A549 (cell line): ENCODE measurements at regions not wholly inside any gene's neighbourhood (a gene's known extent, or its start where the extent isn't known, plus 50 kb on each side); places are given as distances from the start of the nearest gene placed in this dataset.

Experiments used
- ATAC-seq, 2 experiments: fragments of 200-7000 bp in 1 of 2; fragments of >200 bp in 1 of 2; cut with Nextera tagmentation in 1 of 2; cut with Tn5 transposase in 1 of 2; 3 replicates each; pipeline versions ENCODE4 v1.8.0 to v1.9.1; 2018 to 2020; ENCODE audit warnings: mild to moderate bottlenecking in 1 of 2, moderate library complexity in 1 of 2
- CTCF ChIA-PET: fragments of 300-600 bp; sonication (Branson Sonifier 250); formaldehyde crosslinking; extraction: SDS; loops from one replicate; lab custom pipeline; 2021; ENCODE audit warnings: antibody characterized with exemption, inconsistent platforms; lab: Yijun Ruan, JAX
- POLR2A ChIA-PET: fragments of 350-600 bp; formaldehyde crosslinking; extraction: SDS; loops from one replicate; lab custom pipeline; 2021; ENCODE audit warnings: antibody characterized with exemption, inconsistent platforms; lab: Yijun Ruan, JAX
- DNase-seq, 2 experiments: peaks; one replicate each; pipeline versions ENCODE4 v3.0.0 to v3.0.0-alpha.2; 2011 to 2016; ENCODE audit warnings: low read depth in 1 of 2, low spot score in 1 of 2
- FAIRE-seq: peaks from 2 replicates; lab custom pipeline; 2011; peaks lifted over from hg19 to GRCh38; lab: Jason Lieb, UNC
- H3K27ac ChIP-seq, 2 experiments: fragments of >200 bp; sonication (Bioruptor Twin); formaldehyde crosslinking; 3 replicates each; pipeline ENCODE4 v1.5.1; 2016 to 2017
- H3K4me1 ChIP-seq: fragments of >200 bp; sonication (Bioruptor Twin); formaldehyde crosslinking; 3 replicates; pipeline ENCODE4 v1.6.1; 2016
- H3K4me2 ChIP-seq: fragments of >200 bp; sonication (Bioruptor Twin); formaldehyde crosslinking; 3 replicates; pipeline ENCODE4 v1.6.1; 2016
- H3K4me3 ChIP-seq: fragments of >200 bp; sonication (Bioruptor Twin); formaldehyde crosslinking; 3 replicates; pipeline ENCODE4 v1.5.1; 2016
- H3K9me3 ChIP-seq: fragments of >200 bp; sonication (Bioruptor Twin); formaldehyde crosslinking; 3 replicates; pipeline ENCODE4 v1.6.1; 2016
- CHD2 ChIP-seq: fragments of 150-350 bp; IDR thresholded peaks from 2 replicates; pipeline ENCODE4 v1.6.1; 2014; ENCODE audit warnings: low read length; ENCODE audit not compliant: partially characterized antibody
- EP300 ChIP-seq, 2 experiments: fragments of >200 bp; sonication (Bioruptor Twin); formaldehyde crosslinking; IDR thresholded peaks; 2 replicates in 1 of 2; 3 replicates in 1 of 2; pipeline ENCODE4 v1.6.1; 2016 to 2017
- ESRRA ChIP-seq: fragments of 150-350 bp; IDR thresholded peaks from 2 replicates; pipeline ENCODE4 v1.6.1; 2014; ENCODE audit warnings: mild to moderate bottlenecking, low read length, borderline replicate concordance
- FOSB ChIP-seq: fragments of 250-450 bp; sonication (Bioruptor Pico); IDR thresholded peaks from 2 replicates; pipeline ENCODE4 v1.5.0; 2020; ENCODE audit warnings: mild to moderate bottlenecking, moderate library complexity
- FOXS1 ChIP-seq: fragments of 250-450 bp; sonication (Bioruptor Pico); IDR thresholded peaks from 2 replicates; pipeline ENCODE4 v1.5.0; 2020; ENCODE audit warnings: mild to moderate bottlenecking, moderate library complexity
- HDAC2 ChIP-seq: fragments of 200-600 bp; sonication (generic); IDR thresholded peaks from 2 replicates; pipeline ENCODE4 v1.6.1; 2016
- HOXB13 ChIP-seq: fragments of 250-450 bp; sonication (Bioruptor Pico); IDR thresholded peaks from 2 replicates; pipeline ENCODE4 v1.5.0; 2020; ENCODE audit warnings: low read depth, mild to moderate bottlenecking, moderate library complexity
- MAFK ChIP-seq: fragments of 450-650 bp; IDR thresholded peaks from 2 replicates; pipeline ENCODE4 v1.6.1; 2014; ENCODE audit not compliant: partially characterized antibody
- MAZ ChIP-seq: fragments of 150-350 bp; IDR thresholded peaks from 2 replicates; pipeline ENCODE4 v1.6.1; 2014; ENCODE audit warnings: antibody characterized with exemption, low read depth, low read length, borderline replicate concordance
- NR3C1 ChIP-seq: fragments of >200 bp; sonication (Bioruptor Twin); formaldehyde crosslinking; IDR thresholded peaks from 3 replicates; pipeline ENCODE4 v1.6.1; 2017
- RAD21 ChIP-seq, 2 experiments: fragments of >200 bp in 1 of 2; sonication (Bioruptor Twin) in 1 of 2; formaldehyde crosslinking in 1 of 2; IDR thresholded peaks in 1 of 2; conservative IDR thresholded peaks in 1 of 2; 2 replicates in 1 of 2; 3 replicates in 1 of 2; pipeline ENCODE4 v1.6.1; 2012 to 2018; ENCODE audit warnings: inconsistent platforms in 1 of 2
- TFCP2L1 ChIP-seq: fragments of 250-450 bp; sonication (Bioruptor Pico); IDR thresholded peaks from 2 replicates; pipeline ENCODE4 v1.5.0; 2021; ENCODE audit warnings: mild to moderate bottlenecking
- ZC3H11A ChIP-seq: fragments of 450-650 bp; IDR thresholded peaks from 2 replicates; pipeline ENCODE4 v1.6.1; 2014; ENCODE audit warnings: antibody characterized with exemption, mild to moderate bottlenecking
- ZFP36 ChIP-seq: fragments of 450-650 bp; IDR thresholded peaks from 2 replicates; pipeline ENCODE4 v1.6.1; 2014; ENCODE audit warnings: borderline replicate concordance; ENCODE audit not compliant: partially characterized antibody
- ZNF302 ChIP-seq: fragments of 250-450 bp; sonication (Bioruptor Pico); IDR thresholded peaks from 2 replicates; pipeline ENCODE4 v1.9.0; 2021; ENCODE audit warnings: inconsistent platforms, mild to moderate bottlenecking, moderate library complexity
- WGBS: methylation state at CpG from one replicate; pipeline ENCODE4 v1.1.6; 2017; ENCODE audit errors: missing lambda C conversion rate; 5-methylcytosine and 5-hydroxymethylcytosine counted together
- TF ChIP-seq, protein P1 (sequence below): fragments of 150-350 bp; IDR thresholded peaks from 2 replicates; pipeline ENCODE4 v1.6.1; 2014; ENCODE audit warnings: low read depth, mild to moderate bottlenecking, low read length
- TF ChIP-seq, protein P2 (sequence below): fragments of 200-600 bp; sonication (generic); IDR thresholded peaks from 2 replicates; pipeline ENCODE4 v1.6.1; 2016; ENCODE audit warnings: antibody characterized with exemption, mild to moderate bottlenecking, moderate library complexity
- TF ChIP-seq, protein P3 (sequence below): IDR thresholded peaks from 2 replicates; pipeline ENCODE4 v1.6.1; 2012

DNA sequence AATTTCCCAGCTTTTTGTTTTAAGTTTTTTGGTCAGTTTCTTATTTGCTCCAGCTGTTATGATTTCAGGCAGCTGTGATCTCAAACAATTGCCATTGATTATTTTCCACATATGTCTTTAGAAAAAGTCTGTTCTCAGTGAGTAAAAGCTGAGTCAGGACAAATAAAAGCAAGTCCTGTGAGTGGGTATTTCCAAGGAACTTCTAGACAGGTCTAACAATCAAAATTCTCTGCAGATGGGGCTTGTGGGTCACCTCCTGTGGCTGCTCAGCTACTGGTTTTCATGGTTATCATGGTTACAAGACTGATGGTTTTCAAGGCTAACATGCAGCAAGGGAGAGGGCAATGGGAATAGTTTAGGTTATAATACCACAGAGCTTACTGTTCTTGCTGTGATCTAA, 585.7 kb downstream of the LMO4 start:
- TF ChIP-seq MAFK = peak; percentile 17
- TF ChIP-seq RAD21 (conservative IDR thresholded peaks at IDR 0.05 in 1 of 2, IDR thresholded peaks at IDR 0.05 in 1 of 2) = no peak
- TF ChIP-seq, protein P1, sequence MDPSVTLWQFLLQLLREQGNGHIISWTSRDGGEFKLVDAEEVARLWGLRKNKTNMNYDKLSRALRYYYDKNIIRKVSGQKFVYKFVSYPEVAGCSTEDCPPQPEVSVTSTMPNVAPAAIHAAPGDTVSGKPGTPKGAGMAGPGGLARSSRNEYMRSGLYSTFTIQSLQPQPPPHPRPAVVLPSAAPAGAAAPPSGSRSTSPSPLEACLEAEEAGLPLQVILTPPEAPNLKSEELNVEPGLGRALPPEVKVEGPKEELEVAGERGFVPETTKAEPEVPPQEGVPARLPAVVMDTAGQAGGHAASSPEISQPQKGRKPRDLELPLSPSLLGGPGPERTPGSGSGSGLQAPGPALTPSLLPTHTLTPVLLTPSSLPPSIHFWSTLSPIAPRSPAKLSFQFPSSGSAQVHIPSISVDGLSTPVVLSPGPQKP = no peak
- TF ChIP-seq MAZ = no peak
- no peak for TF ChIP-seq ZNF302 (CRISPR knock-in tag)
- TF ChIP-seq FOXS1 (CRISPR knock-in tag) = no peak
- Histone ChIP-seq H3K4me2 (no peak overlapping the region), H3K27ac (no peak overlapping the region), H3K4me3 (no peak overlapping the region), H3K4me1 (no peaks in the 10 kb centered on the region), H3K9me3 (0 out of 3 replicates have a peak, but pooled peaks cover 2% of the 10 kb centered on the region)
- POLR2A ChIA-PET = interaction anchor here (0.6 kb wide), 1 partner anchor 40 kb away, joined by 5 read pairs; no protein-coding TSS in a partner anchor
- ATAC-seq (no peak), DNase-seq (no peak), FAIRE-seq (no peak)
- CTCF ChIA-PET = no interaction called here

DNA sequence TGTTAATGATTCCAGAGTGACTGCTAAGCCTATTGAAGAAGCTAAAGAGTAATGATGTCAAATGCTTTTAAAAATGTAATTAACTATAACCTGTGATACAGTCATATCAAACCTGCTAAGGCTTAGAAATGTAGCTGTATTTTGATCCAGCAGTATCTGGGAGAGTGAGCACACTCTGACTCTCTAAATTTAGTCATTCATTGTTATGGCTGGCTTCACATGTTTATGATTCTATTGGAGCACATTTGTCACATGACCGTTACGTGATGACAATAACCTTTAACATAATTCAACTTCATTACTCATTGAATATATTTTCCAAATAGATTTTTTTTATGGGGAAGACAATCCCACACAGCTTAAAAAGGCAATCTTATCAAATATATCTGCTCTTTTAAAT, 587.1 kb downstream of the LMO4 start:
- WGBS = 85% methylated on average over 2 of the region's 2 CpGs
- no peak overlapping the region for H3K4me2 ChIP-seq
- no peaks in the 10 kb centered on the region for H3K4me1 ChIP-seq
- POLR2A ChIA-PET = no interaction called here
- no peak overlapping the region for H3K4me3 ChIP-seq
- TF ChIP-seq, protein P2, sequence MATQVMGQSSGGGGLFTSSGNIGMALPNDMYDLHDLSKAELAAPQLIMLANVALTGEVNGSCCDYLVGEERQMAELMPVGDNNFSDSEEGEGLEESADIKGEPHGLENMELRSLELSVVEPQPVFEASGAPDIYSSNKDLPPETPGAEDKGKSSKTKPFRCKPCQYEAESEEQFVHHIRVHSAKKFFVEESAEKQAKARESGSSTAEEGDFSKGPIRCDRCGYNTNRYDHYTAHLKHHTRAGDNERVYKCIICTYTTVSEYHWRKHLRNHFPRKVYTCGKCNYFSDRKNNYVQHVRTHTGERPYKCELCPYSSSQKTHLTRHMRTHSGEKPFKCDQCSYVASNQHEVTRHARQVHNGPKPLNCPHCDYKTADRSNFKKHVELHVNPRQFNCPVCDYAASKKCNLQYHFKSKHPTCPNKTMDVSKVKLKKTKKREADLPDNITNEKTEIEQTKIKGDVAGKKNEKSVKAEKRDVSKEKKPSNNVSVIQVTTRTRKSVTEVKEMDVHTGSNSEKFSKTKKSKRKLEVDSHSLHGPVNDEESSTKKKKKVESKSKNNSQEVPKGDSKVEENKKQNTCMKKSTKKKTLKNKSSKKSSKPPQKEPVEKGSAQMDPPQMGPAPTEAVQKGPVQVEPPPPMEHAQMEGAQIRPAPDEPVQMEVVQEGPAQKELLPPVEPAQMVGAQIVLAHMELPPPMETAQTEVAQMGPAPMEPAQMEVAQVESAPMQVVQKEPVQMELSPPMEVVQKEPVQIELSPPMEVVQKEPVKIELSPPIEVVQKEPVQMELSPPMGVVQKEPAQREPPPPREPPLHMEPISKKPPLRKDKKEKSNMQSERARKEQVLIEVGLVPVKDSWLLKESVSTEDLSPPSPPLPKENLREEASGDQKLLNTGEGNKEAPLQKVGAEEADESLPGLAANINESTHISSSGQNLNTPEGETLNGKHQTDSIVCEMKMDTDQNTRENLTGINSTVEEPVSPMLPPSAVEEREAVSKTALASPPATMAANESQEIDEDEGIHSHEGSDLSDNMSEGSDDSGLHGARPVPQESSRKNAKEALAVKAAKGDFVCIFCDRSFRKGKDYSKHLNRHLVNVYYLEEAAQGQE = no peak
- TF ChIP-seq NR3C1 = no peak
- TF ChIP-seq FOSB = no peak
- no peak for TF ChIP-seq CHD2
- TF ChIP-seq ZC3H11A = no peak
- CTCF ChIA-PET = no interaction called here
- H3K9me3 ChIP-seq = 0 out of 3 replicates have a peak, but pooled peaks cover 2% of the 10 kb centered on the region
- H3K27ac ChIP-seq = no peak overlapping the region
- no peak for FAIRE-seq
- no peak for ATAC-seq
- DNase-seq = no peak

DNA sequence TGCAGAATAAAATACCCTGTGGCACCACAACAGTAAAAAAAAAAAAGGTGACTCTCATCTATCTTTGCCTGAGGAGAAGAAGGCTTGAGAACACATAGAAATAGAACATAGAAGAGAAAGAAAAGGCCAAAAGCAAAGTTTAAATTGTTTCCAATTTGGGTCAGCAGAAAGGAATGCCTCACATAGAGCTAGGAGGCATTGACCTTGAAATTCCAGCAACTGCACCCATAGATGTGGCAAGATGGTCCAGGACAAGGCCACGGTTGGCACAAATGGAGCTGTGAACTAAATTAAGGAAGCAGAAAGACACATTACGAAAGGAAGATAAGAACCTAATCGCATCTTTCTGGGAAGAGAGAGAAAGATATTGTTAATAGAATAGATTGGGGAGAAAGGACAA, 588.3 kb downstream of the LMO4 start:
- CTCF ChIA-PET = no interaction called here
- POLR2A ChIA-PET = no interaction called here
- no peak for DNase-seq
- Histone ChIP-seq H3K4me2 (no peak overlapping the region), H3K4me1 (no peaks in the 10 kb centered on the region), H3K4me3 (no peak overlapping the region), H3K9me3 (0 out of 3 replicates have a peak, but pooled peaks cover 2% of the 10 kb centered on the region), H3K27ac (no peak overlapping the region)
- WGBS = 69% methylated on average over 3 of the region's 3 CpGs
- ATAC-seq = no peak
- FAIRE-seq = no peak
- TF ChIP-seq CHD2 (no peak), MAFK (no peak)
- TF ChIP-seq, all 56 proteins: peak for 0

DNA sequence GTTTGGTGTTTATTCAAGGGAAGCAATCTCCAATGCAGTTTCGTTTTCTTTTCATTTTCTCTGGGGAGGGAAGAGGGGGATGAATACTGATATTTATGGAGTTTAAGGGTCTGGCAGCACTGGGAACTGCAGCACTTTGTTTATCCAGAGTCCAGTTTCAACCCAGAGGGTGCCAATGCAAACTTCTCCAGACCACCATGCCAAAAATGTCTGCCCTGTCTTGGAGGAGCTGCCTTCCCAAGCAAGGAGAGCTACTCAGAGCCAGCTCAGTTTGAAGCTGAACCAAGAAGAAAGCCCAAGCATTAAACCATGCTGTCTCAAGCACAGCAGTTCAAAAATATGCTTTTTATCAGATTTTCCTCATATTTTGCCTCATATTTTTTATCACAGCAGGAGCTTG, 589.7 kb downstream of the LMO4 start:
- CTCF ChIA-PET = no interaction called here
- WGBS = 39% methylated on average over 1 of the region's 1 CpG
- Histone ChIP-seq H3K9me3 (0 out of 3 replicates have a peak, but pooled peaks cover 2% of the 10 kb centered on the region), H3K27ac (no peak overlapping the region), H3K4me1 (no peaks in the 10 kb centered on the region), H3K4me2 (no peak overlapping the region), H3K4me3 (no peak overlapping the region)
- no peak for FAIRE-seq
- TF ChIP-seq, protein P3, sequence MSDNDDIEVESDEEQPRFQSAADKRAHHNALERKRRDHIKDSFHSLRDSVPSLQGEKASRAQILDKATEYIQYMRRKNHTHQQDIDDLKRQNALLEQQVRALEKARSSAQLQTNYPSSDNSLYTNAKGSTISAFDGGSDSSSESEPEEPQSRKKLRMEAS = no peak
- TF ChIP-seq TFCP2L1 (CRISPR knock-in tag) (no peak), HOXB13 (CRISPR knock-in tag) (no peak), ZFP36 (no peak), EP300 (IDR thresholded peaks at IDR 0.05) (no peak), ESRRA (no peak), HDAC2 (no peak)
- POLR2A ChIA-PET = no interaction called here
- no peak for DNase-seq
- ATAC-seq = no peak
